PC-3 (cell line): ENCODE measurements at regions not wholly inside any gene's neighbourhood (a gene's known extent, or its start where the extent isn't known, plus 50 kb on each side); places are given as distances from the start of the nearest gene placed in this dataset.

Source experiments
- ATAC-seq: fragments of 200-7000 bp; cut with Tn5 transposase; 2 replicates; pipeline ENCODE4 v1.9.1; 2020; ENCODE audit warnings: mild to moderate bottlenecking, moderate library complexity
- BruUV-seq: library from RNA; stranded (reverse); fragments of 400-500 nt; replicated peaks from 2 replicates; lab custom pipeline; 2021; lab: Mats Ljungman, UMichigan
- CTCF ChIA-PET: fragments of 300-600 bp; sonication (Branson Sonifier 250); formaldehyde crosslinking; loops from one replicate; lab custom pipeline; 2022; ENCODE audit warnings: antibody characterized with exemption; lab: Charles Lee
- POLR2A ChIA-PET: fragments of 300-600 bp; sonication (Branson Sonifier 250); formaldehyde crosslinking; loops from one replicate; lab custom pipeline; 2022; ENCODE audit warnings: antibody characterized with exemption; ENCODE audit not compliant: unreplicated experiment; lab: Charles Lee
- DNase-seq: peaks from one replicate; pipeline ENCODE4 v3.0.0-alpha.2; 2015
- H2AFZ ChIP-seq: fragments of 300-600 bp; sonication (generic); 2 replicates; pipeline ENCODE4 v1.6.0; 2016; ENCODE audit warnings: antibody characterized with exemption, low read length
- H3F3A ChIP-seq: fragments of 300-600 bp; sonication (generic); one replicate; pipeline ENCODE4 v1.6.0; 2017; ENCODE audit warnings: antibody characterized with exemption, low read length, control low read depth, mild to moderate bottlenecking; ENCODE audit not compliant: unreplicated experiment
- H3K27ac ChIP-seq: fragments of 300-600 bp; sonication (generic); 2 replicates; pipeline ENCODE4 v1.5.1; 2016; ENCODE audit warnings: mild to moderate bottlenecking, low read length
- H3K27me3 ChIP-seq: fragments of 300-600 bp; sonication (generic); 2 replicates; pipeline ENCODE4 v1.6.1; 2016; ENCODE audit warnings: low read length, mixed read lengths
- H3K36me3 ChIP-seq: fragments of 300-600 bp; sonication (generic); 2 replicates; pipeline ENCODE4 v1.6.1; 2016; ENCODE audit warnings: low read depth, mixed run types, low read length, mixed read lengths
- H3K4me1 ChIP-seq: fragments of 300-600 bp; sonication (generic); 2 replicates; pipeline ENCODE4 v1.5.1; 2016; ENCODE audit warnings: low read length; ENCODE audit not compliant: insufficient read depth
- H3K4me2 ChIP-seq: fragments of 300-600 bp; sonication (generic); 2 replicates; pipeline ENCODE4 v1.6.0; 2016; ENCODE audit warnings: low read length
- H3K4me3 ChIP-seq: fragments of 300-600 bp; sonication (generic); 2 replicates; pipeline ENCODE4 v1.5.1; 2016; ENCODE audit warnings: mild to moderate bottlenecking, low read length, mixed read lengths
- H3K79me2 ChIP-seq: fragments of 300-600 bp; sonication (generic); 2 replicates; pipeline ENCODE4 v1.6.1; 2017; ENCODE audit warnings: low read length, mixed read lengths
- H3K9ac ChIP-seq: fragments of 300-600 bp; sonication (generic); 2 replicates; pipeline ENCODE4 v1.6.0; 2016; ENCODE audit warnings: mild to moderate bottlenecking, low read length
- H3K9me2 ChIP-seq: fragments of 300-600 bp; sonication (generic); replicated peaks from 2 replicates; pipeline ENCODE4 v1.6.1; 2016; ENCODE audit warnings: mixed run types, low read length, mixed read lengths
- H3K9me3 ChIP-seq: fragments of 300-600 bp; sonication (generic); 2 replicates; pipeline ENCODE4 v1.6.1; 2016; ENCODE audit warnings: low read length, mixed read lengths
- H4K20me1 ChIP-seq: fragments of 300-600 bp; sonication (generic); 2 replicates; pipeline ENCODE4 v1.6.1; 2016; ENCODE audit warnings: low read length, mixed read lengths
- CTCF ChIP-seq: fragments of 300-600 bp; sonication (generic); conservative IDR thresholded peaks from 2 replicates; pipeline ENCODE4 v1.5.1; 2017; ENCODE audit warnings: antibody characterized with exemption, low read depth, mild to moderate bottlenecking, low read length
- EZH2 ChIP-seq: fragments of 300-600 bp; sonication (generic); IDR thresholded peaks from one replicate; pipeline ENCODE4 v1.6.1; 2017; ENCODE audit warnings: antibody characterized with exemption, mild to moderate bottlenecking, low read length; ENCODE audit not compliant: unreplicated experiment
- EZH2phosphoT487 ChIP-seq: fragments of 300-600 bp; sonication (generic); IDR thresholded peaks from 2 replicates; pipeline ENCODE4 v1.6.1; 2018; ENCODE audit warnings: mild to moderate bottlenecking, antibody characterized with exemption, low read length, borderline replicate concordance
- intact Hi-C: fragments of 100-400 bp; cut with micrococcal nuclease; formaldehyde crosslinking; loops from 2 replicates; pipeline ENCODE4 v1.9.0; 2023

DNA sequence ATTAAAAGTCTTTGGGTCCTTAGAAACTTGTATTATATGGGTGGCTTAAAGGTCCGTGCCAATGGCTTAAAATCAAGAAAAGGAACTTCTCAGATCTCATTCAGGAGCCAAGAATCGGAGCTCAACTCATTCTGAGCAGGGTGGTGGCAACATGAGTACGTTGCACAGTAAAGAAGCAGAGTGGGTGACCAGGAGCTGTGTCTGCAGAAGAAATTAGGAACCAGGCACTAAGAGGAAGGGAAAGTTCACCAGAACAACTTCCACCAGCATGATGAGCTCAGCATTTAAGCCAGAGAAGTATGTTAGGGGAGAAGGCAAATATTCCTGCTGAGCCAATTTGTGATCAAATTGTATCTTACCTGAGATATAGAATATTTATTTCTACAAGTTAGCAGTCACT is 236.0 kb upstream of the NRP1 start:
- no peak for ATAC-seq
- CTCF ChIA-PET = no interaction called here
- TF ChIP-seq EZH2 = no peak
- no peak for TF ChIP-seq CTCF
- no peak for TF ChIP-seq EZH2phosphoT487
- DNase-seq = no peak
- no TSS peak for BruUV-seq
- Histone ChIP-seq H3K4me1 (peaks cover 8% of the 10 kb centered on the region), H3K9me2 (no peaks in the 10 kb centered on the region), H3K27me3 (no peaks in the 10 kb centered on the region), H3K4me3 (no peak overlapping the region), H3K9me3 (no peaks in the 10 kb centered on the region), H4K20me1 (no peaks in the 10 kb centered on the region), H3F3A (no peaks in the 10 kb centered on the region), H2AFZ (no peak overlapping the region), H3K9ac (no peak overlapping the region), H3K4me2 (no peak overlapping the region), H3K79me2 (no peaks in the 10 kb centered on the region), H3K36me3 (no peaks in the 10 kb centered on the region), H3K27ac (no peak overlapping the region)
- intact Hi-C loops = no loop called here
- POLR2A ChIA-PET = no interaction called here

GRCh38 chr10:33569702-33570101 is 235.2 kb upstream of the NRP1 start:
- intact Hi-C loops = no loop called here
- DNase-seq = no peak
- Histone ChIP-seq H3K9me2 (no peaks in the 10 kb centered on the region), H2AFZ (no peak overlapping the region), H3K9ac (no peak overlapping the region), H3K4me2 (no peak overlapping the region), H3F3A (no peaks in the 10 kb centered on the region), H3K9me3 (no peaks in the 10 kb centered on the region), H3K36me3 (no peaks in the 10 kb centered on the region), H3K4me1 (peaks cover 8% of the 10 kb centered on the region), H3K4me3 (no peak overlapping the region), H3K79me2 (no peaks in the 10 kb centered on the region), H4K20me1 (no peaks in the 10 kb centered on the region), H3K27me3 (no peaks in the 10 kb centered on the region), H3K27ac (no peak overlapping the region)
- no TSS peak for BruUV-seq
- ChIA-PET POLR2A (no interaction called here), CTCF (no interaction called here)
- no peak for ATAC-seq
- TF ChIP-seq EZH2phosphoT487 (no peak), CTCF (no peak), EZH2 (no peak)

- DNase-seq (no peak), ATAC-seq (no peak)
- intact Hi-C loops = no loop called here
- Histone ChIP-seq H3K9me2 (0 out of 2 replicates have a peak, but pooled peaks cover 3% of the 10 kb centered on the region), H3K36me3 (no peaks in the 10 kb centered on the region), H3K4me2 (no peak overlapping the region), H3K9ac (no peak overlapping the region), H3K9me3 (no peaks in the 10 kb centered on the region), H3K4me1 (peaks cover under 1% of the 10 kb centered on the region), H3K4me3 (no peak overlapping the region), H3K27me3 (no peaks in the 10 kb centered on the region), H3K79me2 (no peaks in the 10 kb centered on the region), H2AFZ (no peak overlapping the region), H4K20me1 (no peaks in the 10 kb centered on the region), H3F3A (no peaks in the 10 kb centered on the region), H3K27ac (no peak overlapping the region)
- TF ChIP-seq CTCF (no peak), EZH2 (no peak), EZH2phosphoT487 (no peak)
- BruUV-seq = no TSS peak
- POLR2A ChIA-PET = interaction anchor here (0.6 kb wide), 1 partner anchor 96 kb away, joined by 11 read pairs; no protein-coding TSS in a partner anchor
- CTCF ChIA-PET = no interaction called here
Measured at GRCh38 chr10:33566426-33566825, 232.0 kb upstream of the NRP1 start.
